ENCODE measurements at regions not wholly inside any gene's neighbourhood (a gene's known extent, or its start where the extent isn't known, plus 50 kb on each side); places are given as distances from the start of the nearest gene placed in this dataset.

DNA sequence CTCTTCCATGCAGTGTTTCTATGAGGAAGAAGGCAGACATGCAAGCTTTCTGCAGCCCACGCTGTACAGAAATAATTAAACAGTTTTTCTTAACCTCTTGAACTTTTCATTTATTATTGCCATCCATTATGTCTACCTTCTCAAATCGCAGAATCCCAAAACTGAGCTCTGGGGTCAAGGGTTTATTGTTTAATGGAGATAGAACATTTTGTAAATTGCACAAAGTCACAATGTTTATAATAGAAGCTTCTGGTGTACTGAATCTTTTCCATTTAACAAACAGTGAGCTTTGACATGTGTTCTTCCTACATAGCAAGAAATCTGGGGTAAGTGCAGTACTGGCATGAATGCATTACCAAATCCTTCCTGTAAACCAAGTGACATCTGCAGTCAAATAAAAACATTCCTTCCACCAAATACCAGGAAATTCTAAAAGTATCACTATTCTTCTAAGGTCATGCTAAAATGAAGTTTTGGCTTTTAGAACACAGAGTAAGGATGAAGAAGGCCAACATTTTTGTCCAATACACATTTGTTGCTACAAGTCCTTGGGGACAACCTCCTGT, 385.3 kb upstream of the DDHD1 start:
- no peak for TF ChIP-seq EZH2 (IDR thresholded peaks at IDR 0.05; ENCODE audit: low read length, missing control alignments)
- TF ChIP-seq, protein P1, sequence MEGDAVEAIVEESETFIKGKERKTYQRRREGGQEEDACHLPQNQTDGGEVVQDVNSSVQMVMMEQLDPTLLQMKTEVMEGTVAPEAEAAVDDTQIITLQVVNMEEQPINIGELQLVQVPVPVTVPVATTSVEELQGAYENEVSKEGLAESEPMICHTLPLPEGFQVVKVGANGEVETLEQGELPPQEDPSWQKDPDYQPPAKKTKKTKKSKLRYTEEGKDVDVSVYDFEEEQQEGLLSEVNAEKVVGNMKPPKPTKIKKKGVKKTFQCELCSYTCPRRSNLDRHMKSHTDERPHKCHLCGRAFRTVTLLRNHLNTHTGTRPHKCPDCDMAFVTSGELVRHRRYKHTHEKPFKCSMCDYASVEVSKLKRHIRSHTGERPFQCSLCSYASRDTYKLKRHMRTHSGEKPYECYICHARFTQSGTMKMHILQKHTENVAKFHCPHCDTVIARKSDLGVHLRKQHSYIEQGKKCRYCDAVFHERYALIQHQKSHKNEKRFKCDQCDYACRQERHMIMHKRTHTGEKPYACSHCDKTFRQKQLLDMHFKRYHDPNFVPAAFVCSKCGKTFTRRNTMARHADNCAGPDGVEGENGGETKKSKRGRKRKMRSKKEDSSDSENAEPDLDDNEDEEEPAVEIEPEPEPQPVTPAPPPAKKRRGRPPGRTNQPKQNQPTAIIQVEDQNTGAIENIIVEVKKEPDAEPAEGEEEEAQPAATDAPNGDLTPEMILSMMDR (conservative IDR thresholded peaks at IDR 0.05 in 1 of 2, IDR thresholded peaks at IDR 0.05 in 1 of 2; ENCODE audit: low read depth in 1 of 2, low read length in 2 of 2) = no peak

Data from fibroblast of lung (primary cell).